Large intestine (tissue), 3 donors: ENCODE measurements at regions not wholly inside any gene's neighbourhood (a gene's known extent, or its start where the extent isn't known, plus 50 kb on each side); places are given as distances from the start of the nearest gene placed in this dataset.

Experiments
- DNase-seq, 2 donors: peaks; one replicate each; pipeline versions ENCODE4 v3.0.0 to v3.0.0-alpha.2; 2013
- H3K27ac ChIP-seq: one replicate; pipeline ENCODE4 v1.5.1; 2013; ENCODE audit warnings: low read length
- H3K27me3 ChIP-seq: 2 replicates; pipeline ENCODE4 v1.6.1; 2013; ENCODE audit warnings: low read length; ENCODE audit not compliant: control insufficient read depth, insufficient read depth
- H3K36me3 ChIP-seq: 2 replicates; pipeline ENCODE4 v1.6.1; 2013; ENCODE audit warnings: low read length; ENCODE audit not compliant: control insufficient read depth, insufficient read depth
- H3K4me1 ChIP-seq: one replicate; pipeline ENCODE4 v1.6.1; 2013; ENCODE audit warnings: low read length; ENCODE audit not compliant: control insufficient read depth, insufficient read depth
- H3K4me3 ChIP-seq: one replicate; pipeline ENCODE4 v1.5.1; 2013; ENCODE audit warnings: low read length
- H3K9me3 ChIP-seq: one replicate; pipeline ENCODE4 v1.6.1; 2013; ENCODE audit warnings: mild to moderate bottlenecking, low read depth, low read length, moderate library complexity; ENCODE audit not compliant: control insufficient read depth
- WGBS: methylation state at CpG from one replicate; pipeline ENCODE4 v1.1.5; 2013; ENCODE audit warnings: low lambda C conversion rate; ENCODE audit not compliant: insufficient coverage; 5-methylcytosine and 5-hydroxymethylcytosine counted together

DNA sequence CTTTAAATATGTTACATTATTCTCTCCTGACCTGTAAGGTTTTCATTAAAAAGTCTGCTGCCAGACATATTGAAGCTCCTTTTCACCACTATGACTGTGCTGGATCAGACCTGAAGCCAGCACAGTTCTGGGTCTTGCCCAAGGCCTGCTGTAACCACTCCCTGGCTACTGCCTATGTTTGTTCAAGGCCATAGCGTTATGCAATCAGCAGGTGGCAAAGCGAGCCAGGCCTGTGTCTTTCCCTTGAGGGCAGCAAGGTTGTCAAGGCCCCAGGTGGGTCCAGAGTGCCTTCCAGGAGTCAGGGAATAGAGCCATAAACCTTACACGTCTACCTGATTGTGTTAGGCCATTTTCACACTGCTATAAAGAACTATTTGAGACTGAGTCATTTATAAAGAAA, 496.8 kb upstream of the PCDH9 start:
- no peak overlapping the region for H3K27ac ChIP-seq
- H3K36me3 ChIP-seq: no peaks in the 10 kb centered on the region
- no peaks in the 10 kb centered on the region for H3K4me1 ChIP-seq
- peaks cover 6% of the 10 kb centered on the region for H3K9me3 ChIP-seq
- no peaks in the 10 kb centered on the region for H3K27me3 ChIP-seq
- DNase-seq: no peak
- no peak overlapping the region for H3K4me3 ChIP-seq
- no CpG with 5 or more reads among the region's 3 CpGs for WGBS

DNA sequence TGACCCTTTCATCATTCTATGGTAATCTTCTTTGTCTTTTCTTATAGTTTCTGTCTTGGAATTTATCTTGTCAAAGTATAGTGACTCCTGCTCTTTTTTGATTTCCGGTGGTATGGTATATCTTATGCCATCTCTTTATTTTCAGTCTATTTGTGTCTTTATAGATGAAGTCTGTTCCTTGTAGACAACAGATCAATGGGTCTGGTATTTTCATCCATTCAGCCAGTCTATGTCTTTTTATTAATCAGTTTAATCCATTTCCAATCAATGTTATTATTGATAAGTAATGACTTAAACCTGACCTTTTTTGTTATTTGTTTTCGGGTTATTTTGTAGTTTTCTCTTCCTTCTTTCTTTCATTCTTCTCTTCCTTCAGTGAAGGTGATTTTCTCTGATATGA, 495.9 kb upstream of the PCDH9 start:
- Histone ChIP-seq H3K9me3 (peaks cover 6% of the 10 kb centered on the region), H3K36me3 (no peaks in the 10 kb centered on the region), H3K4me1 (no peaks in the 10 kb centered on the region), H3K27ac (no peak overlapping the region), H3K4me3 (no peak overlapping the region), H3K27me3 (no peaks in the 10 kb centered on the region)
- no peak for DNase-seq
- 92% methylated on average over 2 of the region's 2 CpGs for WGBS

DNA sequence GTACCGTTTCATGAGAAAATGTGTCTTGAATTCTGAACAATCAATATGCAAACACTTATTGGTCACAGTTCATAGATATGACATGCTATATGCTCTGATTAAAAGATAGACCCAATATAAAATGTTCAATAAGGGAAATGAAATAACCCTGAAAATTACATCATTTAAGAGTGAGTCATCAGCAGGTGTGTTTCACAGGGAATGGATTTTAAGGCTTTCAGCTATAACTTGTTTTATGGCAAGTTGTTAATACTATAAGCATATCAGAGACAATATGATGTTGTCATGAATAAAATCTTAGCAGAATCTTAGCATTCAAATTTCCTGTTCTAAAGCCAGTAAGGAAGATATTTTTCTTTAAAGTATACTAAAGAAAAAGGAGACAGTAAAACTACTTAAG, 483.4 kb upstream of the PCDH9 start:
- Histone ChIP-seq H3K4me1 (no peaks in the 10 kb centered on the region), H3K36me3 (no peaks in the 10 kb centered on the region), H3K27ac (no peak overlapping the region), H3K4me3 (no peak overlapping the region), H3K9me3 (no peaks in the 10 kb centered on the region), H3K27me3 (no peaks in the 10 kb centered on the region)
- 80% methylated on average over 1 of the region's 1 CpG for WGBS
- no peak for DNase-seq

DNA sequence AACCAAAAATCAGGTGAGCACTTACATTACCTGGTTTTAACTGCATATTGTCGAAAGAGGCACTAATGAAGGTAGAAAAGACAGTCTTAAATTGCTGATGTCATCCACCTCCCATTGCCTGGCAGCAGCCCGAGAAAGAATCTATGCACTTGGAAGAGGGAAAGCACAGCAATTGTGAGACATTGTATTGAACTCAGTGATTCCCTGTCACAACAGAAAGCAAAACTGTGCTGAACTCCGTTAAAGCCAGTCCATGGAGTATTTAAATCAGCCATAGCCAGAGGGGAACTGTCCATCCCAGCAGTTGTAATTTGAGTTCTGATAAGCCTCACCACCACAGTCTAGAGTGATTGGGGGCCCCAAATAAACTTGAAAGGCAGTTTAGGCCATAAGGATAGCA, 466.6 kb upstream of the PCDH9 start:
- no peak overlapping the region for H3K4me3 ChIP-seq
- H3K27ac ChIP-seq: no peak overlapping the region
- WGBS: 100% methylated on average over 1 of the region's 3 CpGs
- H3K27me3 ChIP-seq: no peaks in the 10 kb centered on the region
- DNase-seq: no peak
- no peaks in the 10 kb centered on the region for H3K36me3 ChIP-seq
- H3K4me1 ChIP-seq: no peaks in the 10 kb centered on the region
- H3K9me3 ChIP-seq: no peaks in the 10 kb centered on the region

DNA sequence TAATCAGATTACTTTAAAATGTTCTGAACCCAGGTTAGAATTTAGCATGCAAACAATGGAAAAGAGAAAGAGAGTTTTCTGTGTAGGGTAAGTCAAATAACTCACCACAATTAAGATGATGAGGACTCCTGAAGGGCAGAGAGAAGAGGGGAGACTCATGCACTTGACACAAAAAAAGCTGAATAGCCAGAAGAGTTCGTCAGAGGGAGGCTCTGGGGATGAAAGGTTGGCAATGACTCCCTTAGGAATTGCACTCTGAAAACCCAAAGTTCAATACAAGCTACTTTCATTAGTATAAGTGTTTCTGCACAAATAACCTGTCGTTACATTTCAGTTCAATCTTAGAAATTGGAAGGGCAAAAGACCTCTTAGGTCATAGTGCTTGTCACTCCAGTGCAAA, 434.4 kb upstream of the PCDH9 start:
- no peaks in the 10 kb centered on the region for H3K36me3 ChIP-seq
- no peaks in the 10 kb centered on the region for H3K9me3 ChIP-seq
- H3K4me1 ChIP-seq: no peaks in the 10 kb centered on the region
- WGBS: no CpG with 5 or more reads among the region's 2 CpGs
- no peak for DNase-seq
- no peaks in the 10 kb centered on the region for H3K27me3 ChIP-seq
- no peak overlapping the region for H3K4me3 ChIP-seq
- no peak overlapping the region for H3K27ac ChIP-seq

DNA sequence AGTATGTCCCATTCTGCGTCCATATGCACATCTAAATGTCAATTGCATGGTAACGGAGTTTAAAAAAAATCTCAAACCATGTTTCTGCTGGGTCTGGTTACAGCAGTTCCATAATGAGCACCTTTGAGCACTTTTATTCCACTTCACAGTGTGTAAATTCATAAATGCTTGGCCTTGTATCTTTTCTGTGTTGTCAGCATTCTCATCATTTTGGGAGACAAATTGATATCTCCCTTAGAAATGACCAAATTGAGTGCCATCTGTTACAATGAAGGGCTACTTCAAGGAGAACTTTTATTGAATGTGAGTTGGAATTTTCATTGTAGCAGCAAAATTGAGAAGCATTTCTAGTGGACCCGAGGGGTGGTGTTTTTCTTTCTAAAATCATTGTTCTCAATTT, 432.9 kb upstream of the PCDH9 start:
- no peak overlapping the region for H3K4me3 ChIP-seq
- 86% methylated on average over 1 of the region's 3 CpGs for WGBS
- no peak overlapping the region for H3K27ac ChIP-seq
- H3K9me3 ChIP-seq: no peaks in the 10 kb centered on the region
- H3K4me1 ChIP-seq: no peaks in the 10 kb centered on the region
- DNase-seq: no peak
- H3K36me3 ChIP-seq: no peaks in the 10 kb centered on the region
- no peaks in the 10 kb centered on the region for H3K27me3 ChIP-seq

DNA sequence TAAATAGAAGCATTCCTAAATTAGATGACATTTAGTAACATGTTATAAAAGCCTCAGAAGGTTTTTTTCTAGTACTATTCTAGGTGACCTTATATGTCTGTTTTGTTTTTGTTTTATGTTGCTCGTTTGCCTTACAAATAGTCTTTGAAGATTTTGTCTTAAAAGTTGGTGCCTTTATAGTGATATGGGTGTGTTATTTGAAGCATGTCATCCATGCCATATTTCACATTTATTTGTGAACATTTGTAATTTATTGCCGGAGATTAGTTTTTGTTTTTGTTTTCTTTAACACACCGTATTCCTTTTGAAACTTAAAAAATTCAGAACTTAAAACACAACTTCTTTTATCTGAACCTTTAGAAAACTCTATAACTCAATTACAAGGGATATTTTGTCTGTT, 422.8 kb upstream of the PCDH9 start:
- H3K27ac ChIP-seq: no peak overlapping the region
- no peak overlapping the region for H3K4me3 ChIP-seq
- H3K36me3 ChIP-seq: no peaks in the 10 kb centered on the region
- H3K27me3 ChIP-seq: no peaks in the 10 kb centered on the region
- no peaks in the 10 kb centered on the region for H3K4me1 ChIP-seq
- no peak for DNase-seq
- no peaks in the 10 kb centered on the region for H3K9me3 ChIP-seq
- WGBS: 47% methylated on average over 2 of the region's 3 CpGs

DNA sequence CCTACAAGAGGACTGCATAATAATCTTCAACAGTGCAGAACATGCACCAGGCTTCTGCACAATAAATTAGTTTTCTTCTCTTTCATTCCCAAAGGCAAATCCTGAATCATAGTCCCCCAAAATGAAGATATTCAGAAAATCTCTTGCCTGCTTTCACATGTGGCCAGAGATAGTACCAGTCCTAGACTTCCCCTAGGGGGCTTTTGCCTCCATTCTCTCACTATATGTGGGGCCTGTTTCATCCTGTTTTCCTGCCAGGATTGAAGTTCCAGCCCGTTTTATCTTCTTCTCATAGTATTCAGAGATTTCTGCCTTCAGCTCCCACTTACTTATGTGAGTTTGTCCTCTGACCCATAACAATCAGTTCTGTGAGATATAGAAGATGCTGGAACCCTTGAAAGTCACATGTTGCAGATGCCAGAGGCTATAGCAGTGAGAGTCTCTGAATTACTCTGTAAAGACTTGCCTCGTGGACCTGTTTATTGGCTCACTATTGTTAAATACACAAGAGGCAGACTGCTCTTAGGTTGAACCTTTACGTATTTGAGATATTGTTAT, 421.9 kb upstream of the PCDH9 start:
- Histone ChIP-seq H3K4me1 (no peaks in the 10 kb centered on the region), H3K27me3 (no peaks in the 10 kb centered on the region), H3K27ac (no peak overlapping the region), H3K4me3 (no peak overlapping the region), H3K9me3 (no peaks in the 10 kb centered on the region), H3K36me3 (no peaks in the 10 kb centered on the region)
- no peak for DNase-seq
- 20% methylated on average over 1 of the region's 3 CpGs for WGBS

DNA sequence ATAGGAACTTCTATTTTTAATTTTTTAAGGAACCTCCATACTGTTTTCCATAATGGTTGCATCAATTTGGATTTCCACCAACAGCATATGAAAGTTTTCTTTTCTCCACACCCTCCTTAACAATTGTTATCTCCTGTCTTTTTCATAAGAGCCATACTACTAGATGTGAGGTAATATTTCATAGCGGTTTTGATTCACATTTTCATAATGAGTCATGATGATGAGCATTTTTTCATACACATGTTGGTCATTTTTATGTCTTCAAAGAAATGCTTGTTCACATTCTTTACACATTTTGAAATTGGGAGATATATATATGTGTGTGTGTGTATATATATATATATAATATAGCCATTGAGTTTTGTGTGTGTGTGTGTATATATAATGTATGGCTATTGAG, 420.3 kb upstream of the PCDH9 start:
- Histone ChIP-seq H3K27ac (no peak overlapping the region), H3K27me3 (no peaks in the 10 kb centered on the region), H3K4me3 (no peak overlapping the region), H3K36me3 (no peaks in the 10 kb centered on the region), H3K9me3 (no peaks in the 10 kb centered on the region), H3K4me1 (no peaks in the 10 kb centered on the region)
- WGBS: no CpG with 5 or more reads among the region's 1 CpG
- DNase-seq: no peak

DNA sequence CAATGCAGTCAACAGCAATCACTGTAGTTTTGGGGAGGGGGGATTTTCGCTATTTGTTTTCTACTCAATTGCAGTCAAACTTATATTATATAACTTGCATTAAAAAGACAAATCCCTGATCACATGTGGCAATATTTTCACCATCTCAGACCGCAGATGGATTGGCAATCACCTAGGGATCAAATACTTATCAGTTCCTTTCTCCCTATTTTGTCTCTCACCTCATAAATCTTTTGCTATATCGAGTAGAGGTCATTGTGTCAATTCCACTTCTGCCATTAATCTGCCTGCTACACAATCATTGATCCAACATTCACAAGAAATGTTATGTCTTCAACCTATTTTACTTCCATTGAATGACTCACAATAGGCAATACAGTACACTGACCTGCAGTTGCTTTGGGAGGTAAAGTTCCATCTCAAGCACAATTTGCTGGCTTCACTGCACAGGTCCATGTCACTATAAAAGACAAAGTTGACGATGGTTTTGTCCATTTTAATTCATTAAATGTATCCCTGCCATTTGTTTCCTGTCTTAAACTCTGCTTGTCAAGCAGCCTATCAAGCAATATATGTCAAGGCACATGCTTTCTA, 415.8 kb upstream of the PCDH9 start:
- Histone ChIP-seq H3K36me3 (no peaks in the 10 kb centered on the region), H3K4me3 (no peak overlapping the region), H3K9me3 (no peaks in the 10 kb centered on the region), H3K4me1 (no peaks in the 10 kb centered on the region), H3K27me3 (no peaks in the 10 kb centered on the region), H3K27ac (no peak overlapping the region)
- DNase-seq: no peak
- no CpG with 5 or more reads among the region's 4 CpGs for WGBS

DNA sequence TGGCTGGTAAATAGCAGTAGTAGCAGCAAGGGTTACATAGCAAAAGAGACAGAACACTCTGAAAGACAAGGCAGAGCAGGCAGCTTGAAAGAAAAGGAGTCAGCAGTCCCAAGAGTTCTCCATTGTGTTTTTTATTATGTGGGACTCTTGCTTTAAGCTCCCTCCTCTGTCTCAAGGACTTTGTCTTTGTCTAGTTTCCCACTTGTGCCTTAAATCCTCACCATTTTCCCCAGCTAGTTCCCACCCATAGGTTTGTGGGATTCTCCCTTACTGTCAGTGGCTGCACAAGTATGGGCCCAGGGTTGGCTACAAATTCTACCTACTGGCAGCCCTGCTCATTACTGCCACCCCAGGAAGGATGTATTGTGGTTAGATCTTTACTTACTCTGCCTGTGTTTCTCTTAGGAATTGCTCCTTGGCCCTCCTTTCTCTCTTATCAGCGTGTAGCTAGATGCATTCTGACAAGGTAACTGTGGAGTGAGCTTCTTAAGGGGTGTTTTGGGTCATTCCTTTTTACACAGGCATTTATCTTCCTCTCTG, 413.4 kb upstream of the PCDH9 start:
- no peak overlapping the region for H3K4me3 ChIP-seq
- H3K9me3 ChIP-seq: no peaks in the 10 kb centered on the region
- 40% methylated on average over 1 of the region's 1 CpG for WGBS
- no peak for DNase-seq
- no peak overlapping the region for H3K27ac ChIP-seq
- H3K36me3 ChIP-seq: no peaks in the 10 kb centered on the region
- H3K27me3 ChIP-seq: no peaks in the 10 kb centered on the region
- no peaks in the 10 kb centered on the region for H3K4me1 ChIP-seq
